HTR-8/SVneo (cell line): ENCODE measurements at regions not wholly inside any gene's neighbourhood (a gene's known extent, or its start where the extent isn't known, plus 50 kb on each side); places are given as distances from the start of the nearest gene placed in this dataset.
"Not testable (repeated sequence)": the region's sequence is repeated elsewhere in the genome, so short reads cannot be mapped to it uniquely, and the experiment has no call there.

ENCODE experiments used
- DNase-seq: peaks from one replicate; pipeline ENCODE4 v3.0.0; 2011; ENCODE audit warnings: low spot score, mixed read lengths; ENCODE audit not compliant: insufficient read length
- FAIRE-seq: peaks from 2 replicates; lab custom pipeline; 2011; peaks lifted over from hg19 to GRCh38; lab: Jason Lieb, UNC

- FAIRE-seq, DNase-seq: not testable (repeated sequence)
Measured at GRCh38 chr2:91485226-91485625, 2793.8 kb downstream of the RPIA start.

- not testable (repeated sequence) for FAIRE-seq, DNase-seq
Measured at GRCh38 chr2:91497129-91498064, 2805.9 kb downstream of the RPIA start.

GRCh38 chr2:91498065-91498449 lies 2806.6 kb downstream of the RPIA start:
- FAIRE-seq, DNase-seq: not testable (repeated sequence)

DNA sequence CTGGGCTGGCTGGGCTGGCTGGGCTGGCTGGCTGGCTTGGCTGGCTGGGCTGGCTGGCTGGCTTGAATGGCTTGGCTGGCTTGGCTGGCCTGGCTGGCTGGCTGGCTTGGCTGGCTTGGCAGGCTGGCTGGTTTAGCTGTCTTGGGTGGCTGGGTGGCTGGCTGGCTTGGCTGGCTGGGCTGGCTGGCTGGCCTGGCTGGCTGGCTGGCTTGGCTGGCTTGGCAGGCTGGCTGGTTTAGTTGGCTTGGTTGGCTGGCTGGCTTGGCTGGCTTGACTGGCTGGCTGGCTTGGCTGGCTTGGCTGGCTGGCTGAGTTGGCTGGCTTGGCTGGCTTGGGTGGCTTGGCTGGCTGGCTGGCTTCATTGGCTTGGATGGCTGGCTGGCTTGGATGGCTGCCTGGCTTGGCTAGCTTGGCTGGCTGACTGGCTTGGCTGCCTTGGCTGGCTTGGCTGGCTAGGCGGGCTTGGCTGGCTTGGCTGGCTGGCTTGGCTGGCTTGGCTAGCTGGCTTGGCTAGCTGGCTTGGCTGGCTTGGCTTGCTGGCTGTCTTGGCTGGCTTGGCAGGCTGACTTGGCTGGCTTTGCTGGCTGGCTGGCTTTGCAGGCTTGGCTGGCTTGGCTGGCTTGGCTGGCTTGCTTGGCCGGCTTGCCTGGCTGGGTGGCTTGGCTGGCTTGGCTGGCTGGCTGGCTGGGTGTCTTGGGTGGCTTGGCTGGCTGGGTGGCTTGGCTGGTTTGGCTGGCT lies 2807.2 kb downstream of the RPIA start:
- not testable (repeated sequence) for FAIRE-seq, DNase-seq

DNA sequence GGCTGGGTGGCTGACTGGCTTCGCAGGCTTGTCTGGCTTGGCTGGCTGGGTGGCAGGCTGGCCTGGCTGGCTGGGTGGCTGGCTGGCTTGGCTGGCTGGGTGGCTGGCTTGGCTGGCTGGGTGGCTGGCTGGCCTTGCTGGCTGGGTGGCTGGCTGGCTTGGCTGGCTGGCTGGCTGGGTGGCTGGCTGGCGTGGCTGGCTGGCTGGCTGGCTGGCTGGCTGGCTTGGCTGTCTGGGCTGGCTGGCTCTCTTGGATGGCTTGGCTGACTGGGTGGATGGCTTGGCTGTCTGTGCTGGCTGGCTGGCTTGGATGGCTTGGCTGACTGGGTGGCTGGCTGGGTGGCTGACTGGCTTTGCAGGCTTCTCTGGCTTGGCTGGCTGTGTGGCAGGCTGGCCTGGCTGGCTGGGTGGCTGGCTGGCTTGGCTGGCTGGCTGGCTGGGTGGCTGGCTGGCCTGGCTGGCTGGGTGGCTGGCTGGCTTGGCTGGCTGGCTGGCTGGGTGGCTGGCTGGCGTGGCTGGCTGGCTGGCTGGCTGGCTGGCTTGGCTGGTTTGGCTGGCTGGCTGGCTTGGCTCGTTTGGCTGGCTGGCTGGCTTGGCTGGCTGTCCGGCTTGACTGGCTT lies 2808.1 kb downstream of the RPIA start:
- not testable (repeated sequence) for FAIRE-seq, DNase-seq

DNA sequence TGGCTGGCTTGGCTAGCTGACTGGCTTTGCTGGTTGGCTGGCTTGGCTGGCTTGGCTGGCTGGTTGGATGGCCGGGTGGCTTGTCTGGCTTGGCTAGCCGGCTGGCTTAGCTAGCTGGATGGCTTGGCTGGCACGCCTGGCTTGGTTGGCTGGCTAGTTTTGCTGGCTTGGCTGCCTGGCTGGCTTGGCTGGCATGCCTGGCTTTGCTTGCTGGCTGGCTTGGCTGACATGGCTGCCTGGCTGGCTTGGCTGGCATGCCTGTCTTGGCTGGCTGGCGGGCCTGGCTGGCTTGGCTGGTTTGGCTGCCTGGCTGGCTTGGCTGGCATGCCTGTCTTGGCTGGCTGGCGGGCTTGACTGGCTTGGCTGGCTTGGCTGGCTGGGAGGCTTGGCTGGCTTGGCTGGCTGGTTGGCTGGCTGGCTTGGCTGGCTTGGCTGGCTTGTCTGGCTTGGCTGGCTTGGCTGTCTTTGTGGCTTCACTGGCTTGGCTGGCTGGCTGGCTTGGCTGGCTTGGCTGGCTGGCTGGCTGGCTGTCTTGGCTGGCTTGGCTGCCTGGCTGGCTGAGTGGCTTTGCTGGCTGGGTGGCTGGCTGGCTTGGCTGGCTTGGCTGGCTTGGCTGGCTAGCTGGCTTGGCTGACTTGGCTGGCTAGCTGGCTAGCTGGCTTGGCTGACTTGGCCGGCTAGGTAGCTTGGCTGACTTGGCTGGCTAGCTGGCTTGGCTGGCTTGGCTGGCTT lies 2808.9 kb downstream of the RPIA start:
- not testable (repeated sequence) for DNase-seq, FAIRE-seq

DNA sequence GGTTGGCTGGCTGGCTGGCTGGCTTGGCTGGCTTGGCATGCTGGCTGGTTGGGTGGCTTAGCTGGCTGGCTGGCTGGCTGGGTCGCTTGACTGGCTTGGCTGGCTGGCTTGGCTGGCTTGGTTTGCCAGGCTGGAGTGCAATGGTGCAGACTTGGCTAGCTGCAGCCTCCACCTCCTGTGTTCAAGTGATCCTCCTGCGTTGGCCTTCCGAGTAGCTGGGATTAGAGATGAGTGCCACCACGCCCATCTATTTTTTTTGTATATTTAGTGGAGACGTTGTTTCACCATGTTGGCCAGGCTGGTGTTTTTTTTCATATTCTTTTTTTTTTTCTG lies 2809.5 kb downstream of the RPIA start:
- DNase-seq, FAIRE-seq: not testable (repeated sequence)

GRCh38 chr2:91501481-91502080 lies 2810.1 kb downstream of the RPIA start:
- not testable (repeated sequence) for FAIRE-seq, DNase-seq

GRCh38 chr2:91503572-91503958 lies 2812.1 kb downstream of the RPIA start:
- FAIRE-seq, DNase-seq: not testable (repeated sequence)

GRCh38 chr2:91503959-91504741 lies 2812.7 kb downstream of the RPIA start:
- not testable (repeated sequence) for DNase-seq, FAIRE-seq

DNA sequence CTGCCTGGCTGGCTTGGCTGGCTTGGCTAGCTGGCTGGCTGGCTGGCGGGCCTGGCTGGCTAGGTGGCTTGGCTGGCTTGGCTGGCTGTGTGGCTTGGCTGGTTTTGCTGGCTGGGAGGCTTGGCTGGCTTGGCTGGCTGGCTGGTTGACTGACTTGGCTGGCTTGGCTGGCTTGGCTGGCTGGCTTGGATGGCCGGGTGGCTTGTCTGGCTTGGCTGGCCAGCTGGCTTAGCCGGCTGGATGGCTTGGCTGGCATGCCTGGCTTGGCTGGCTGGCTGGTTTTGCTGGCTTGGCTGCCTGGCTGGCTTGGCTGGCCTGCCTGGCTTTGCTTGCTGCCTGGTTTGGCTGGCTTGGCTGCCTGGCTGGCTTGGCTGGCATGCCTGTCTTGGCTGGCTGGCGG lies 2817.3 kb downstream of the RPIA start:
- not testable (repeated sequence) for FAIRE-seq, DNase-seq

DNA sequence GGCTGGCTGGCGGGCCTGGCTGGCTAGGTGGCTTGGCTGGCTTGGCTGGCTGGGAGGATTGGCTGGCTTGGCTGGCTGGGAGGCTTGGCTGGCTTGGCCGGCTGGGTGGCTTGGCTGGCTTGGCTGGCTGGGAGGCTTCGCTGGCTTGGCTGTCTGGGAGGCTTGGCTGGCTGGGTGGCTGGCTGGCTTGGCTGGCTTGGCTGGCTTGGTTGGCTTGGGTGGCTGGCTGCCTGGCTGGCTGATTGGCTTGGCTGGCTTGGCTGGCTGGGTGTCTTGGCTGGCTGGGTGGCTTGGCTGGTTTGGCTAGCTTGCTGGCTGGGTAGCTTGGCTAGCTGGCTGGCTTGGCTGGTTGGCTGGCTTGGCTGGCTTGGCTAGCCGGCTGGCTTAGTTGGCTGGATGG lies 2817.8 kb downstream of the RPIA start:
- FAIRE-seq, DNase-seq: not testable (repeated sequence)

DNA sequence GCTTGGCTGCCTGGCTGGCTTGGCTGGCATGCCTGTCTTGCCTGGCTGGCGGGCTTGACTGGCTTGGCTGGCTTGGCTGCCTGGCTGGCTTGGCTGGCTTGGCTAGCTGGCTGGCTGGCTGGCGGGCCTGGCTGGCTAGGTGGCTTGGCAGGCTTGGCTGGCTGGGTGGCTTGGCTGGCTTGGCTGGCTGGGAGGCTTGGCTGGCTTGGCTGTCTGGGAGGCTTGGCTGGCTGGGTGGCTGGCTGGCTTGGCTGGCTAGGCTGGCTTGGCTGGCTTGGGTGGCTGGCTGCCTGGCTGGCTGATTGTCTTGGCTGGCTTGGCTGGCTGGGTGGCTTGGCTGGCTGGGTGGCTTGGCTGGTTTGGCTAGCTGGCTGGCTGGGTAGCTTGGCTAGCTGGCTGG lies 2819.7 kb downstream of the RPIA start:
- DNase-seq, FAIRE-seq: not testable (repeated sequence)

DNA sequence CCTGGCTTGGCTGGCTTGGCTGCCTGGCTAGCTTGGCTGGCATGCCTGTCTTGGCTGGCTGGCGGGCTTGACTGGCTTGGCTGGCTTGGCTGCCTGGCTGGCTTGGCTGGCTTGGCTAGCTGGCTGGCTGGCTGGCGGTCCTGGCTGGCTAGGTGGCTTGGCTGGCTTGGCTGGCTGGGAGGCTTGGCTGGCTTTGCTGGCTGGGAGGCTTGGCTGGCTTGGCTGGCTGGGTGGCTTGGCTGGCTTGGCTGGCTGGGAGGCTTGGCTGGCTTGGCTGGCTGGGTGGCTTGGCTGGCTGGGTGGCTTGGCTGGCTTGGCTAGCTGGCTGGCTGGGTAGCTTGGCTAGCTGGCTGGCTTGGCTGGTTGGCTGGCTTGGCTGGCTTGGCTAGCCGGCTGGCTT lies 2824.5 kb downstream of the RPIA start:
- not testable (repeated sequence) for FAIRE-seq, DNase-seq

GRCh38 chr2:91516669-91517068 lies 2825.2 kb downstream of the RPIA start:
- not testable (repeated sequence) for FAIRE-seq, DNase-seq

- FAIRE-seq, DNase-seq: not testable (repeated sequence)
Measured at GRCh38 chr2:91517846-91518245, 2826.4 kb downstream of the RPIA start.

DNA sequence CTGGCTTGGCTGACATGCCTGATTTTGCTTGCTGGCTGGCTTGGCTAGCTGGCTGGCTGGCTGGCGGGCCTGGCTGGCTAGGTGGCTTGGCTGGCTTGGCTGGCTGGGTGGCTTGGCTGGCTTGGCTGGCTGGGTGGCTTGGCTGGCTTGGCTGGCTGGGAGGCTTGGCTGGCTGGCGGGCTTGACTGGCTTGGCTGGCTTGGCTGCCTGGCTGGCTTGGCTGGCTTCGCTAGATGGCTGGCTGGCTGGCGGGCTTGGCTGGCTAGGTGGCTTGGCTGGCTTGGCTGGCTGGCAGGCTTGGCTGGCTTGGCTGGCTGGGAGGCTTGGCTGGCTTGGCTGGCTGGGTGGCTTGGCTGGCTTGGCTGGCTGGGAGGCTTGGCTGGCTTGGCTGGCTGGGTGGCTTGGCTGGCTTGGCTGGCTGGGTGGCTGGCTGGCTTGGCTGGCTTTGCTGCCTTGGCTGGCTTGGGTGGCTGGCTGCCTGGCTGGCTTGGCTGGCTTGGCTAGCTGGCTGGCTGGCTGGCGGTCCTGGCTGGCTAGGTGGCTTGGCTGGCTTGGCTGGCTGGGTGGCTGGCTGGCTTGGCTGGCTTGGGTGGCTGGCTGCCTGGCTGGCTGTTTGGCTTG lies 2827.0 kb downstream of the RPIA start:
- DNase-seq, FAIRE-seq: not testable (repeated sequence)

GRCh38 chr2:91519359-91519758 lies 2827.9 kb downstream of the RPIA start:
- DNase-seq, FAIRE-seq: not testable (repeated sequence)
